ENCODE measurements at regions not wholly inside any gene's neighbourhood (a gene's known extent, or its start where the extent isn't known, plus 50 kb on each side); places are given as distances from the start of the nearest gene placed in this dataset.

DNA sequence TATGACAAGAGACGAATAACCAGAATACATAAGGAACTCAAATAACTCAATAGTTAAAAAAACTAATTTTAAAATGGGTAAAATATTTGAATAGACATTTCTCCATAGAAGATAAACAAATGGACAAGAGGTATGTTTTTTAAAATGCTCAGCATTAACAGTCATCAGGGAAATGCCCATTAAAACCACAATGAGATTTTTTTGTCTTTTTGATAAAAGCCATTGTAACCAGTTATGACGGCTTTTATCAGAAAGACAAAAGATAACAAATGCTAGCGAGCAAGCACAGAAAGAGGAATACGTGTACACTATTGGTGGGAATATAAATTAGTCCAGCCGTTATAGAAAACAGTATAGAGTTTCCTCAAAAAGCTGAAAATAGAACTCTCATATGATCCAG is 388.2 kb upstream of the INTU start:
- TF ChIP-seq, protein P1, sequence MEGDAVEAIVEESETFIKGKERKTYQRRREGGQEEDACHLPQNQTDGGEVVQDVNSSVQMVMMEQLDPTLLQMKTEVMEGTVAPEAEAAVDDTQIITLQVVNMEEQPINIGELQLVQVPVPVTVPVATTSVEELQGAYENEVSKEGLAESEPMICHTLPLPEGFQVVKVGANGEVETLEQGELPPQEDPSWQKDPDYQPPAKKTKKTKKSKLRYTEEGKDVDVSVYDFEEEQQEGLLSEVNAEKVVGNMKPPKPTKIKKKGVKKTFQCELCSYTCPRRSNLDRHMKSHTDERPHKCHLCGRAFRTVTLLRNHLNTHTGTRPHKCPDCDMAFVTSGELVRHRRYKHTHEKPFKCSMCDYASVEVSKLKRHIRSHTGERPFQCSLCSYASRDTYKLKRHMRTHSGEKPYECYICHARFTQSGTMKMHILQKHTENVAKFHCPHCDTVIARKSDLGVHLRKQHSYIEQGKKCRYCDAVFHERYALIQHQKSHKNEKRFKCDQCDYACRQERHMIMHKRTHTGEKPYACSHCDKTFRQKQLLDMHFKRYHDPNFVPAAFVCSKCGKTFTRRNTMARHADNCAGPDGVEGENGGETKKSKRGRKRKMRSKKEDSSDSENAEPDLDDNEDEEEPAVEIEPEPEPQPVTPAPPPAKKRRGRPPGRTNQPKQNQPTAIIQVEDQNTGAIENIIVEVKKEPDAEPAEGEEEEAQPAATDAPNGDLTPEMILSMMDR (CRISPR knock-in tag; IDR thresholded peaks at IDR 0.05), result no peak
- TF ChIP-seq GABPA (IDR thresholded peaks at IDR 0.05; ENCODE audit: low read depth, low read length) (no peak), GABPA (CRISPR knock-in tag; IDR thresholded peaks at IDR 0.05; ENCODE audit: low read depth) (no peak), CBX2 (IDR thresholded peaks at IDR 0.05; ENCODE audit: low read depth, low read length) (no peak), CBX2 (CRISPR knock-in tag; IDR thresholded peaks at IDR 0.05; ENCODE audit: low read depth) (no peak), ZNF207 (IDR thresholded peaks at IDR 0.05; ENCODE audit: borderline replicate concordance) (no peak), ZNF124 (CRISPR knock-in tag; IDR thresholded peaks at IDR 0.05) (no peak), ARID2 (CRISPR knock-in tag; IDR thresholded peaks at IDR 0.05; ENCODE audit: borderline replicate concordance) (no peak), ZSCAN22 (CRISPR knock-in tag; IDR thresholded peaks at IDR 0.05) (no peak), ZNF3 (CRISPR knock-in tag; IDR thresholded peaks at IDR 0.05) (no peak)
- TF ChIP-seq, protein P2, sequence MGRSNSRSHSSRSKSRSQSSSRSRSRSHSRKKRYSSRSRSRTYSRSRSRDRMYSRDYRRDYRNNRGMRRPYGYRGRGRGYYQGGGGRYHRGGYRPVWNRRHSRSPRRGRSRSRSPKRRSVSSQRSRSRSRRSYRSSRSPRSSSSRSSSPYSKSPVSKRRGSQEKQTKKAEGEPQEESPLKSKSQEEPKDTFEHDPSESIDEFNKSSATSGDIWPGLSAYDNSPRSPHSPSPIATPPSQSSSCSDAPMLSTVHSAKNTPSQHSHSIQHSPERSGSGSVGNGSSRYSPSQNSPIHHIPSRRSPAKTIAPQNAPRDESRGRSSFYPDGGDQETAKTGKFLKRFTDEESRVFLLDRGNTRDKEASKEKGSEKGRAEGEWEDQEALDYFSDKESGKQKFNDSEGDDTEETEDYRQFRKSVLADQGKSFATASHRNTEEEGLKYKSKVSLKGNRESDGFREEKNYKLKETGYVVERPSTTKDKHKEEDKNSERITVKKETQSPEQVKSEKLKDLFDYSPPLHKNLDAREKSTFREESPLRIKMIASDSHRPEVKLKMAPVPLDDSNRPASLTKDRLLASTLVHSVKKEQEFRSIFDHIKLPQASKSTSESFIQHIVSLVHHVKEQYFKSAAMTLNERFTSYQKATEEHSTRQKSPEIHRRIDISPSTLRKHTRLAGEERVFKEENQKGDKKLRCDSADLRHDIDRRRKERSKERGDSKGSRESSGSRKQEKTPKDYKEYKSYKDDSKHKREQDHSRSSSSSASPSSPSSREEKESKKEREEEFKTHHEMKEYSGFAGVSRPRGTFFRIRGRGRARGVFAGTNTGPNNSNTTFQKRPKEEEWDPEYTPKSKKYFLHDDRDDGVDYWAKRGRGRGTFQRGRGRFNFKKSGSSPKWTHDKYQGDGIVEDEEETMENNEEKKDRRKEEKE (IDR thresholded peaks at IDR 0.05), result no peak
